ENCODE measurements at regions not wholly inside any gene's neighbourhood (a gene's known extent, or its start where the extent isn't known, plus 50 kb on each side); places are given as distances from the start of the nearest gene placed in this dataset.

DNA sequence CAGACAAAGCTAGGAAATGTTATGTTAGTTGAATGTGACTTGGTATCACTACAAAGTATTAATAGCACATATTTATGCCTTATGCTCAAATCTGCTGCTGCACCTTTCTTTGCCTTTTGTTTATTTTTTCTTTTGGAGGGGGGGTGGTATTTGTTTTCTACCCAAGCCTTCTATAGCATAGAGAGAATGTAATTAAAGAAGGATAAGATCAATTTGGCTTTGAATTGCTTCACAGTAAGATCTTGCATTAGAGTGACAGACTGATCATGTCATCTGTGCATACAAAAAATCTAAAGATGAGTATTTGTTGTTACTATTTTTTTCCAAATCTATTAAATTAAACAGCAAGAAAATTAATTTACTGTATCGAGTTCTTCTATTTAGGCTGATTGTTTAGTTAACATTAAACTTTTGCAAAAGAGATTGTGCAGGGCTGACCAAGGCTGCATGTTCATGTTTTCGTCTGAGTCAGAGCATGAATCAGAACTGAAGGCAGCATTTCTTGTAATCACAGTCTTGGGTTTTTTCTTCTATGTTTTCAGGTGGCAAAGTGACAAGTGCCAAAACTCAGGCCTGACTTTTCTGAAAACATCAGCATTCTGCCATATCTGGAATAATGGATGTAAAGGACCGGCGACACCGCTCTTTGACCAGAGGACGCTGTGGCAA is 1007.1 kb upstream of the WWC1 start:
- TF ChIP-seq EZH2 (IDR thresholded peaks at IDR 0.05; ENCODE audit: borderline replicate concordance, low read depth, low read length, severe bottlenecking) (no peak), POLR2AphosphoS5 (IDR thresholded peaks at IDR 0.05; ENCODE audit: insufficient read depth, low read depth, low read length) (no peak)

All from endothelial cell of umbilical vein (primary cell).